T-cell (primary cell): ENCODE measurements at regions not wholly inside any gene's neighbourhood (a gene's known extent, or its start where the extent isn't known, plus 50 kb on each side); places are given as distances from the start of the nearest gene placed in this dataset.

ENCODE experiments used
- ATAC-seq, 4 experiments: fragments of 200-7000 bp in 3 of 4; fragments of 150-1000 bp in 1 of 4; cut with Tn5 transposase; replicated peaks in 1 of 4; 1 replicate in 3 of 4; 2 replicates in 1 of 4; pipeline ENCODE4 v1.10.0; 2021; ENCODE audit warnings: moderate library complexity in 3 of 4, mild to moderate bottlenecking in 2 of 4, moderate number of reproducible peaks in 1 of 4
- CTCF ChIA-PET, 2 donors: fragments of 300-600 bp; sonication (Branson Sonifier 250); formaldehyde crosslinking; loops; one replicate each; lab custom pipeline; 2022; ENCODE audit warnings: antibody characterized with exemption in 2 of 2; lab: Charles Lee
- POLR2A ChIA-PET, 2 donors: fragments of 300-600 bp; sonication (Branson Sonifier 250); formaldehyde crosslinking; loops; one replicate each; lab custom pipeline; 2022; ENCODE audit warnings: antibody characterized with exemption in 2 of 2; lab: Charles Lee
- DNase-seq, 35 experiments: peaks; one replicate each; pipeline versions ENCODE4 v3.0.0 to v3.0.0-alpha.2; 2013 to 2023
- H3K27ac ChIP-seq: one replicate; pipeline ENCODE4 v1.5.1; 2013; ENCODE audit warnings: low read length
- H3K27me3 ChIP-seq, 2 experiments: replicated peaks in 1 of 2; 1 replicate in 1 of 2; 2 replicates in 1 of 2; pipeline versions ENCODE4 v1.6.1 to v1.7.0; 2013; ENCODE audit warnings: low read length in 1 of 2, mixed read lengths in 1 of 2; ENCODE audit not compliant: control insufficient read depth in 2 of 2, insufficient read depth in 2 of 2; ENCODE audit errors: extremely low read depth in 1 of 2
- H3K36me3 ChIP-seq, 2 donors: 1 replicate in 1 of 2; 2 replicates in 1 of 2; pipeline versions ENCODE4 v1.6.1 to v1.7.0; 2013; ENCODE audit warnings: low read length in 1 of 2; ENCODE audit not compliant: control insufficient read depth in 2 of 2, insufficient read depth in 1 of 2; ENCODE audit errors: extremely low read depth in 1 of 2
- H3K4me1 ChIP-seq, 2 experiments: 1 replicate in 1 of 2; 2 replicates in 1 of 2; pipeline versions ENCODE4 v1.6.1 to v1.7.0; 2013; ENCODE audit warnings: low read length in 2 of 2, mixed read lengths in 1 of 2; ENCODE audit not compliant: insufficient read depth in 2 of 2, control insufficient read depth in 1 of 2; ENCODE audit errors: extremely low read depth in 1 of 2
- H3K4me3 ChIP-seq, 2 donors: 1 replicate in 1 of 2; 2 replicates in 1 of 2; pipeline versions ENCODE4 v1.5.1 to v1.7.0; 2013; ENCODE audit warnings: mild to moderate bottlenecking in 2 of 2, low read length in 1 of 2, moderate library complexity in 1 of 2; ENCODE audit not compliant: control insufficient read depth in 1 of 2; ENCODE audit errors: extremely low read depth in 1 of 2
- H3K9me3 ChIP-seq: 2 replicates; pipeline ENCODE4 v1.7.0; 2013
- H3K27ac Mint-ChIP-seq, 2 donors: one replicate each; pipeline ENCODE4 v1.8.0; 2020 to 2021; ENCODE audit warnings: mild to moderate bottlenecking in 2 of 2, mixed read lengths in 2 of 2
- H3K27me3 Mint-ChIP-seq, 2 donors: one replicate each; pipeline ENCODE4 v1.8.0; 2021 to 2022; ENCODE audit warnings: mixed read lengths in 2 of 2
- H3K36me3 Mint-ChIP-seq: one replicate; pipeline ENCODE4 v1.8.0; 2021; ENCODE audit warnings: mixed read lengths
- H3K4me1 Mint-ChIP-seq, 3 donors: one replicate each; pipeline ENCODE4 v1.8.0; 2020 to 2022; ENCODE audit warnings: mixed read lengths in 3 of 3, mild to moderate bottlenecking in 1 of 3
- H3K4me3 Mint-ChIP-seq, 3 donors: one replicate each; pipeline ENCODE4 v1.8.0; 2020 to 2022; ENCODE audit warnings: mild to moderate bottlenecking in 3 of 3, mixed read lengths in 3 of 3, moderate library complexity in 3 of 3
- H3K9me3 Mint-ChIP-seq, 3 donors: one replicate each; pipeline ENCODE4 v1.8.0; 2020 to 2022; ENCODE audit warnings: mixed read lengths in 3 of 3
- WGBS: methylation state at CpG from one replicate; pipeline ENCODE4 v1.1.5; 2013; ENCODE audit warnings: missing lambda C conversion rate; ENCODE audit not compliant: insufficient coverage; 5-methylcytosine and 5-hydroxymethylcytosine counted together

- Mint-ChIP-seq H3K4me1 (no peaks in the 10 kb centered on the region), H3K36me3 (no peaks in the 10 kb centered on the region), H3K27ac (no peak overlapping the region), H3K27me3 (no peaks in the 10 kb centered on the region), H3K9me3 (peaks cover 8 to 22% (median 14%) of the 10 kb centered on the region in 3 donors), H3K4me3 (no peak overlapping the region)
- no peak overlapping the region for H3K27ac ChIP-seq
- CTCF ChIA-PET = no interaction called here
- H3K4me1 ChIP-seq = no peaks in the 10 kb centered on the region
- DNase-seq (no peak), ATAC-seq (no peak)
- H3K9me3 ChIP-seq = no peaks in the 10 kb centered on the region
- H3K36me3 ChIP-seq = no peaks in the 10 kb centered on the region
- H3K27me3 ChIP-seq = no peaks in the 10 kb centered on the region
- no peak overlapping the region for H3K4me3 ChIP-seq
- POLR2A ChIA-PET = no interaction called here
- whole genome bisulfite sequencing = 50% methylated on average over 1 of the region's 2 CpGs
Observed at GRCh38 chr16:35399133-35399532, 1939.7 kb downstream of the TP53TG3F start.

GRCh38 chr16:35404273-35404672 is 1944.9 kb downstream of the TP53TG3F start:
- Mint-ChIP-seq H3K9me3 (peaks cover 20 to 29% (median 23%) of the 10 kb centered on the region in 3 donors), H3K36me3 (no peaks in the 10 kb centered on the region), H3K4me1 (no peaks in the 10 kb centered on the region), H3K27ac (no peak overlapping the region), H3K27me3 (no peaks in the 10 kb centered on the region), H3K4me3 (no peak overlapping the region)
- Histone ChIP-seq H3K27ac (no peak overlapping the region), H3K36me3 (no peaks in the 10 kb centered on the region), H3K4me1 (no peaks in the 10 kb centered on the region), H3K4me3 (no peak overlapping the region), H3K9me3 (no peaks in the 10 kb centered on the region), H3K27me3 (no peaks in the 10 kb centered on the region)
- POLR2A ChIA-PET = no interaction called here
- CTCF ChIA-PET = no interaction called here
- no CpG with 5 or more reads among the region's 2 CpGs for WGBS
- ATAC-seq = no peak
- no peak for DNase-seq

- CTCF ChIA-PET = no interaction called here
Observed at GRCh38 chr16:35405526-35405925, 1946.1 kb downstream of the TP53TG3F start.

GRCh38 chr16:35409503-35409902 is 1950.1 kb downstream of the TP53TG3F start:
- Mint-ChIP-seq H3K27ac (no peak overlapping the region), H3K9me3 (peaks cover 23 to 43% (median 29%) of the 10 kb centered on the region in 3 donors), H3K27me3 (no peaks in the 10 kb centered on the region), H3K36me3 (no peaks in the 10 kb centered on the region), H3K4me1 (no peaks in the 10 kb centered on the region), H3K4me3 (no peak overlapping the region)
- Histone ChIP-seq H3K27ac (no peak overlapping the region), H3K4me1 (no peaks in the 10 kb centered on the region), H3K36me3 (no peaks in the 10 kb centered on the region), H3K9me3 (peaks cover 5% of the 10 kb centered on the region), H3K4me3 (no peak overlapping the region), H3K27me3 (no peaks in the 10 kb centered on the region)
- DNase-seq = no peak
- POLR2A ChIA-PET = no interaction called here
- CTCF ChIA-PET = no interaction called here
- no peak for ATAC-seq
- WGBS = no CpG with 5 or more reads among the region's 1 CpG

More at GRCh38 chr16:35405526-35405925, 1946.1 kb downstream of the TP53TG3F start:
- H3K27ac ChIP-seq = no peak overlapping the region
- Mint-ChIP-seq H3K4me3 (no peak overlapping the region), H3K27me3 (no peaks in the 10 kb centered on the region), H3K36me3 (no peaks in the 10 kb centered on the region), H3K9me3 (peaks cover 20 to 31% (median 23%) of the 10 kb centered on the region in 3 donors), H3K27ac (no peak overlapping the region), H3K4me1 (no peaks in the 10 kb centered on the region)
- ATAC-seq = no peak
- no CpG with 5 or more reads among the region's 1 CpG for WGBS
- POLR2A ChIA-PET = no interaction called here
- DNase-seq = no peak
- H3K27me3 ChIP-seq = no peaks in the 10 kb centered on the region
- H3K9me3 ChIP-seq = no peaks in the 10 kb centered on the region
- H3K4me1 ChIP-seq = no peaks in the 10 kb centered on the region
- H3K4me3 ChIP-seq = no peak overlapping the region
- no peaks in the 10 kb centered on the region for H3K36me3 ChIP-seq

- H3K4me1 Mint-ChIP-seq = no peaks in the 10 kb centered on the region
- ATAC-seq (no peak), DNase-seq (no peak)
- H3K36me3 ChIP-seq = no peaks in the 10 kb centered on the region
- H3K4me3 Mint-ChIP-seq = no peak overlapping the region
- H3K27ac ChIP-seq = no peak overlapping the region
- no peaks in the 10 kb centered on the region for H3K27me3 ChIP-seq
- H3K4me1 ChIP-seq = no peaks in the 10 kb centered on the region
- no peak overlapping the region for H3K27ac Mint-ChIP-seq
- H3K27me3 Mint-ChIP-seq = no peaks in the 10 kb centered on the region
- peaks cover 5% of the 10 kb centered on the region for H3K9me3 ChIP-seq
- peaks cover 23 to 47% (median 32%) of the 10 kb centered on the region in 3 donors for H3K9me3 Mint-ChIP-seq
- H3K36me3 Mint-ChIP-seq = no peaks in the 10 kb centered on the region
- ChIA-PET CTCF (no interaction called here), POLR2A (no interaction called here)
- no peak overlapping the region for H3K4me3 ChIP-seq
Observed at GRCh38 chr16:35410438-35410837, 1951.0 kb downstream of the TP53TG3F start.

- Histone ChIP-seq H3K4me1 (no peaks in the 10 kb centered on the region), H3K27ac (no peak overlapping the region), H3K9me3 (peaks cover 5% of the 10 kb centered on the region), H3K4me3 (no peak overlapping the region), H3K27me3 (no peaks in the 10 kb centered on the region), H3K36me3 (no peaks in the 10 kb centered on the region)
- ATAC-seq (no peak), DNase-seq (no peak)
- Mint-ChIP-seq H3K4me3 (no peak overlapping the region), H3K27ac (no peak overlapping the region), H3K27me3 (no peaks in the 10 kb centered on the region), H3K9me3 (peaks cover 20 to 49% (median 33%) of the 10 kb centered on the region in 3 donors), H3K36me3 (no peaks in the 10 kb centered on the region), H3K4me1 (no peaks in the 10 kb centered on the region)
- ChIA-PET CTCF (no interaction called here), POLR2A (no interaction called here)
- WGBS = no CpG with 5 or more reads among the region's 1 CpG
Observed at GRCh38 chr16:35411156-35411555, 1951.7 kb downstream of the TP53TG3F start.

GRCh38 chr16:35414139-35414538 is 1954.7 kb downstream of the TP53TG3F start:
- whole genome bisulfite sequencing = 86% methylated on average over 12 of the region's 14 CpGs
- no peak overlapping the region for H3K4me3 Mint-ChIP-seq

More at GRCh38 chr16:35414139-35414538, 1954.7 kb downstream of the TP53TG3F start:
- H3K9me3 Mint-ChIP-seq = peaks cover 13 to 38% (median 24%) of the 10 kb centered on the region in 3 donors
- Histone ChIP-seq H3K4me1 (no peaks in the 10 kb centered on the region), H3K4me3 (no peak overlapping the region), H3K27me3 (no peaks in the 10 kb centered on the region), H3K9me3 (peaks cover 8% of the 10 kb centered on the region), H3K27ac (no peak overlapping the region), H3K36me3 (no peaks in the 10 kb centered on the region)
- POLR2A ChIA-PET = no interaction called here
- no peaks in the 10 kb centered on the region for H3K27me3 Mint-ChIP-seq
- no peak for ATAC-seq
- H3K27ac Mint-ChIP-seq = no peak overlapping the region
- no peaks in the 10 kb centered on the region for H3K4me1 Mint-ChIP-seq
- H3K36me3 Mint-ChIP-seq = no peaks in the 10 kb centered on the region
- no peak for DNase-seq
- CTCF ChIA-PET = no interaction called here
